WTC11 (cell line): ENCODE measurements at regions not wholly inside any gene's neighbourhood (a gene's known extent, or its start where the extent isn't known, plus 50 kb on each side); places are given as distances from the start of the nearest gene placed in this dataset.

ENCODE experiments used
- ATAC-seq: fragments of 200-7000 bp; cut with Tn5 transposase; 2 replicates; pipeline ENCODE4 v1.10.0; 2021; ENCODE audit warnings: mild to moderate bottlenecking, moderate library complexity
- CTCF ChIA-PET: fragments of 300-600 bp; sonication (Branson Sonifier 250); formaldehyde crosslinking; loops from one replicate; lab custom pipeline; 2021; ENCODE audit warnings: antibody characterized with exemption; lab: Charles Lee
- POLR2A ChIA-PET: fragments of 350-600 bp; sonication (Branson Sonifier 250); formaldehyde crosslinking; loops from one replicate; lab custom pipeline; 2021; ENCODE audit warnings: antibody characterized with exemption; lab: Charles Lee
- DNase-seq: peaks from one replicate; pipeline ENCODE4 v3.0.0; 2021; ENCODE audit warnings: low spot score
- H3K27ac Mint-ChIP-seq: 2 replicates; pipeline ENCODE4 v1.8.0; 2021; ENCODE audit warnings: mixed read lengths
- H3K27me3 Mint-ChIP-seq: 2 replicates; pipeline ENCODE4 v1.8.0; 2021; ENCODE audit warnings: low read depth, mild to moderate bottlenecking, moderate library complexity, mixed read lengths
- H3K36me3 Mint-ChIP-seq: 2 replicates; pipeline ENCODE4 v1.8.0; 2021; ENCODE audit warnings: mixed read lengths
- H3K4me1 Mint-ChIP-seq: 2 replicates; pipeline ENCODE4 v1.8.0; 2022; ENCODE audit warnings: mixed read lengths
- H3K4me3 Mint-ChIP-seq: 2 replicates; pipeline ENCODE4 v1.8.0; 2021; ENCODE audit warnings: mild to moderate bottlenecking, moderate library complexity, mixed read lengths
- H3K9me3 Mint-ChIP-seq: 2 replicates; pipeline ENCODE4 v1.8.0; 2021; ENCODE audit warnings: mixed read lengths
- ETV6 ChIP-seq: sonication (generic); formaldehyde crosslinking; IDR thresholded peaks from 2 replicates; pipeline ENCODE4 v1.8.1; 2022; ENCODE audit warnings: mild to moderate bottlenecking, missing genetic modification reagents
- FOXJ3 ChIP-seq: sonication (generic); formaldehyde crosslinking; IDR thresholded peaks from 2 replicates; pipeline ENCODE4 v1.9.0; 2021; ENCODE audit warnings: missing genetic modification reagents, mild to moderate bottlenecking, borderline replicate concordance
- GTF2I ChIP-seq: fragments of 250-450 bp; sonication (Bioruptor Pico); conservative IDR thresholded peaks from 2 replicates; pipeline ENCODE4 v1.4.0; 2021; ENCODE audit warnings: mild to moderate bottlenecking
- NFYB ChIP-seq: sonication (generic); formaldehyde crosslinking; conservative IDR thresholded peaks from 2 replicates; pipeline ENCODE4 v1.8.0; 2022; ENCODE audit warnings: low read depth, missing genetic modification reagents
- NR2C2 ChIP-seq: sonication (generic); formaldehyde crosslinking; IDR thresholded peaks from 2 replicates; pipeline ENCODE4 v1.8.0; 2022; ENCODE audit warnings: mild to moderate bottlenecking, missing genetic modification reagents
- NR3C1 ChIP-seq: sonication (generic); formaldehyde crosslinking; conservative IDR thresholded peaks from 2 replicates; pipeline ENCODE4 v1.8.1; 2023; ENCODE audit warnings: low read depth, mild to moderate bottlenecking, missing genetic modification reagents
- SMAD3 ChIP-seq: sonication (generic); formaldehyde crosslinking; IDR thresholded peaks from 2 replicates; pipeline ENCODE4 v1.8.0; 2022; ENCODE audit warnings: missing genetic modification reagents, mild to moderate bottlenecking, borderline replicate concordance
- SOX15 ChIP-seq: fragments of 250-450 bp; sonication (Bioruptor Pico); IDR thresholded peaks from 2 replicates; pipeline ENCODE4 v1.9.0; 2021; ENCODE audit warnings: mild to moderate bottlenecking
- TP53 ChIP-seq: sonication (generic); formaldehyde crosslinking; IDR thresholded peaks from 2 replicates; pipeline ENCODE4 v1.8.1; 2023; ENCODE audit warnings: mild to moderate bottlenecking, missing genetic modification reagents
- ZNF138 ChIP-seq: sonication (generic); formaldehyde crosslinking; conservative IDR thresholded peaks from 2 replicates; pipeline ENCODE4 v1.8.1; 2022; ENCODE audit warnings: mild to moderate bottlenecking, moderate library complexity, missing genetic modification reagents
- ZNF423 ChIP-seq: fragments of 250-450 bp; sonication (Bioruptor Pico); IDR thresholded peaks from 2 replicates; pipeline ENCODE4 v2.1.2; 2022; ENCODE audit warnings: mild to moderate bottlenecking, moderate library complexity
- ZNF671 ChIP-seq: fragments of 250-450 bp; sonication (Bioruptor Pico); IDR thresholded peaks from 2 replicates; pipeline ENCODE4 v1.8.0; 2021; ENCODE audit warnings: mild to moderate bottlenecking
- TF ChIP-seq, protein P1 (sequence below): fragments of 250-450 bp; sonication (Bioruptor Pico); IDR thresholded peaks from 2 replicates; pipeline ENCODE4 v1.9.0; 2021; ENCODE audit warnings: mild to moderate bottlenecking, borderline replicate concordance
- TF ChIP-seq, protein P2 (sequence below): sonication (generic); formaldehyde crosslinking; IDR thresholded peaks from 2 replicates; pipeline ENCODE4 v1.8.1; 2023; ENCODE audit warnings: mild to moderate bottlenecking, missing genetic modification reagents, moderate library complexity
- TF ChIP-seq, protein P3 (sequence below): fragments of 250-450 bp; sonication (Bioruptor Pico); IDR thresholded peaks from 2 replicates; pipeline ENCODE4 v1.9.0; 2021; ENCODE audit warnings: moderate library complexity, mild to moderate bottlenecking, inconsistent platforms, borderline replicate concordance
- TF ChIP-seq, protein P4 (sequence below): sonication (generic); formaldehyde crosslinking; IDR thresholded peaks from 2 replicates; pipeline ENCODE4 v1.8.0; 2023; ENCODE audit warnings: missing genetic modification reagents, mild to moderate bottlenecking, borderline replicate concordance
- TF ChIP-seq, protein P5 (sequence below): sonication (generic); formaldehyde crosslinking; IDR thresholded peaks from 2 replicates; pipeline ENCODE4 v1.8.0; 2022; ENCODE audit warnings: missing genetic modification reagents
- TF ChIP-seq, protein P6 (sequence below): sonication (generic); formaldehyde crosslinking; IDR thresholded peaks from 2 replicates; pipeline ENCODE4 v1.8.1; 2022; ENCODE audit warnings: mild to moderate bottlenecking, moderate library complexity, missing genetic modification reagents
- TF ChIP-seq, protein P7 (sequence below): sonication (generic); formaldehyde crosslinking; IDR thresholded peaks from 2 replicates; pipeline ENCODE4 v1.8.1; 2022; ENCODE audit warnings: mild to moderate bottlenecking, missing genetic modification reagents, moderate library complexity, borderline replicate concordance

DNA sequence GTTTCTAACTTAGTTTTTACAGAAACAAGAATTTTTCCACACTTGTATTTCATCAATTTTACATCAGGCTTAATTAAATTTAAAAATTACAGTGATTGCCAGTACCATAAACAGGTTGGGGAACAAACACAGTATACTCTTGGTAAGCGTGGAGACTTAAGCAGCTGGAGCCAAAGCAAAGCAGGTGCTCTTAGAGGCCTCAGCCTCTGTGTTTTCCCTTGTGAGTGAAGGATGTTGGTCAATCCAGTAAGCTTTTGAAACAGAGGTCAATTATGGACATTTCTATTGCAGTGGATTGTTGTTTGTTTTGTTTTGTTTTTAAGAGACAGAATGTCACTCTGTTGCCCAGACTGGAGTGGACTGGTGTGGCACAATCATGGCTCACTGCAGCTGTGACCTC lies 100.6 kb upstream of the CELF2 start:
- TF ChIP-seq NFYB (CRISPR knock-in tag) (no peak), GTF2I (CRISPR knock-in tag) (no peak), TP53 (CRISPR knock-in tag) (no peak), NR2C2 (no peak), ZNF423 (no peak), FOXJ3 (CRISPR knock-in tag) (no peak)
- TF ChIP-seq, protein P1, sequence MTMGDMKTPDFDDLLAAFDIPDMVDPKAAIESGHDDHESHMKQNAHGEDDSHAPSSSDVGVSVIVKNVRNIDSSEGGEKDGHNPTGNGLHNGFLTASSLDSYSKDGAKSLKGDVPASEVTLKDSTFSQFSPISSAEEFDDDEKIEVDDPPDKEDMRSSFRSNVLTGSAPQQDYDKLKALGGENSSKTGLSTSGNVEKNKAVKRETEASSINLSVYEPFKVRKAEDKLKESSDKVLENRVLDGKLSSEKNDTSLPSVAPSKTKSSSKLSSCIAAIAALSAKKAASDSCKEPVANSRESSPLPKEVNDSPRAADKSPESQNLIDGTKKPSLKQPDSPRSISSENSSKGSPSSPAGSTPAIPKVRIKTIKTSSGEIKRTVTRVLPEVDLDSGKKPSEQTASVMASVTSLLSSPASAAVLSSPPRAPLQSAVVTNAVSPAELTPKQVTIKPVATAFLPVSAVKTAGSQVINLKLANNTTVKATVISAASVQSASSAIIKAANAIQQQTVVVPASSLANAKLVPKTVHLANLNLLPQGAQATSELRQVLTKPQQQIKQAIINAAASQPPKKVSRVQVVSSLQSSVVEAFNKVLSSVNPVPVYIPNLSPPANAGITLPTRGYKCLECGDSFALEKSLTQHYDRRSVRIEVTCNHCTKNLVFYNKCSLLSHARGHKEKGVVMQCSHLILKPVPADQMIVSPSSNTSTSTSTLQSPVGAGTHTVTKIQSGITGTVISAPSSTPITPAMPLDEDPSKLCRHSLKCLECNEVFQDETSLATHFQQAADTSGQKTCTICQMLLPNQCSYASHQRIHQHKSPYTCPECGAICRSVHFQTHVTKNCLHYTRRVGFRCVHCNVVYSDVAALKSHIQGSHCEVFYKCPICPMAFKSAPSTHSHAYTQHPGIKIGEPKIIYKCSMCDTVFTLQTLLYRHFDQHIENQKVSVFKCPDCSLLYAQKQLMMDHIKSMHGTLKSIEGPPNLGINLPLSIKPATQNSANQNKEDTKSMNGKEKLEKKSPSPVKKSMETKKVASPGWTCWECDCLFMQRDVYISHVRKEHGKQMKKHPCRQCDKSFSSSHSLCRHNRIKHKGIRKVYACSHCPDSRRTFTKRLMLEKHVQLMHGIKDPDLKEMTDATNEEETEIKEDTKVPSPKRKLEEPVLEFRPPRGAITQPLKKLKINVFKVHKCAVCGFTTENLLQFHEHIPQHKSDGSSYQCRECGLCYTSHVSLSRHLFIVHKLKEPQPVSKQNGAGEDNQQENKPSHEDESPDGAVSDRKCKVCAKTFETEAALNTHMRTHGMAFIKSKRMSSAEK (CRISPR knock-in tag), result no peak
- TF ChIP-seq, protein P2, sequence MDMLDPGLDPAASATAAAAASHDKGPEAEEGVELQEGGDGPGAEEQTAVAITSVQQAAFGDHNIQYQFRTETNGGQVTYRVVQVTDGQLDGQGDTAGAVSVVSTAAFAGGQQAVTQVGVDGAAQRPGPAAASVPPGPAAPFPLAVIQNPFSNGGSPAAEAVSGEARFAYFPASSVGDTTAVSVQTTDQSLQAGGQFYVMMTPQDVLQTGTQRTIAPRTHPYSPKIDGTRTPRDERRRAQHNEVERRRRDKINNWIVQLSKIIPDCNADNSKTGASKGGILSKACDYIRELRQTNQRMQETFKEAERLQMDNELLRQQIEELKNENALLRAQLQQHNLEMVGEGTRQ (CRISPR knock-in tag), result no peak
- TF ChIP-seq, protein P3, sequence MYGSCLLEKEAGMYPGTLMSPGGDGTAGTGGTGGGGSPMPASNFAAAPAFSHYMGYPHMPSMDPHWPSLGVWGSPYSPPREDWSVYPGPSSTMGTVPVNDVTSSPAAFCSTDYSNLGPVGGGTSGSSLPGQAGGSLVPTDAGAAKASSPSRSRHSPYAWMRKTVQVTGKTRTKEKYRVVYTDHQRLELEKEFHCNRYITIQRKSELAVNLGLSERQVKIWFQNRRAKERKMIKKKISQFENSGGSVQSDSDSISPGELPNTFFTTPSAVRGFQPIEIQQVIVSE (CRISPR knock-in tag), result no peak
- no peaks in the 10 kb centered on the region for H3K36me3 Mint-ChIP-seq
- no peak overlapping the region for H3K27ac Mint-ChIP-seq
- no peaks in the 10 kb centered on the region; the same call in 1 of the 2 replicates for H3K27me3 Mint-ChIP-seq
- ChIA-PET POLR2A (no interaction called here), CTCF (no interaction called here)
- DNase-seq (no peak), ATAC-seq (no peak)
- H3K4me3 Mint-ChIP-seq, result no peak overlapping the region
- H3K9me3 Mint-ChIP-seq, result no peaks in the 10 kb centered on the region
- no peaks in the 10 kb centered on the region; the same call in 1 of the 2 replicates for H3K4me1 Mint-ChIP-seq

DNA sequence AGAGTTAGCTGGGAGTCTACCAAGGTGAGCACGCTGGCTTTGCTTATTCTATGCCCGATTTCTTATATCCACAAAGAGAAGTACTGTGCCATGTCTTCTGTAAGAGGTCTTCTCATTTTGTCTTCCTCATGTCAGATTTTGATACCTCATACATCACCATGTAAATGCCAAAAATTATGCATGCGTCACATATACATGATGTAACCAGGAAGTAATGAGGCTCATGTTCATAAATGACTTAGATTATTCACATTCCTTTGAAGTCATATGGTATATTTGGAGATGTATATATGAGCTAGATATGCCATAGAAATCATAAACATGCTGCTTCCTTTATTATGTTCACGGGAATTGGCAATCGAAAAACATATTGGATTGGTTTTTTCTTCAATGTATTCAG lies 97.7 kb upstream of the CELF2 start:
- ChIA-PET CTCF (no interaction called here), POLR2A (interaction anchor here (0.6 kb wide), 1 partner anchor 9 kb away, joined by 5 read pairs; no protein-coding TSS in a partner anchor)
- Mint-ChIP-seq H3K27ac (no peak overlapping the region), H3K36me3 (no peaks in the 10 kb centered on the region), H3K9me3 (peaks cover 4% of the 10 kb centered on the region; the same call in 1 of the 2 replicates), H3K27me3 (no peaks in the 10 kb centered on the region; the same call in 1 of the 2 replicates), H3K4me3 (no peak overlapping the region), H3K4me1 (no peaks in the 10 kb centered on the region)
- no peak for ATAC-seq
- DNase-seq, result no peak
- no peak for TF ChIP-seq SOX15
- TF ChIP-seq ZNF138, result no peak
- no peak for TF ChIP-seq SMAD3 (CRISPR knock-in tag)
- TF ChIP-seq, protein P4, sequence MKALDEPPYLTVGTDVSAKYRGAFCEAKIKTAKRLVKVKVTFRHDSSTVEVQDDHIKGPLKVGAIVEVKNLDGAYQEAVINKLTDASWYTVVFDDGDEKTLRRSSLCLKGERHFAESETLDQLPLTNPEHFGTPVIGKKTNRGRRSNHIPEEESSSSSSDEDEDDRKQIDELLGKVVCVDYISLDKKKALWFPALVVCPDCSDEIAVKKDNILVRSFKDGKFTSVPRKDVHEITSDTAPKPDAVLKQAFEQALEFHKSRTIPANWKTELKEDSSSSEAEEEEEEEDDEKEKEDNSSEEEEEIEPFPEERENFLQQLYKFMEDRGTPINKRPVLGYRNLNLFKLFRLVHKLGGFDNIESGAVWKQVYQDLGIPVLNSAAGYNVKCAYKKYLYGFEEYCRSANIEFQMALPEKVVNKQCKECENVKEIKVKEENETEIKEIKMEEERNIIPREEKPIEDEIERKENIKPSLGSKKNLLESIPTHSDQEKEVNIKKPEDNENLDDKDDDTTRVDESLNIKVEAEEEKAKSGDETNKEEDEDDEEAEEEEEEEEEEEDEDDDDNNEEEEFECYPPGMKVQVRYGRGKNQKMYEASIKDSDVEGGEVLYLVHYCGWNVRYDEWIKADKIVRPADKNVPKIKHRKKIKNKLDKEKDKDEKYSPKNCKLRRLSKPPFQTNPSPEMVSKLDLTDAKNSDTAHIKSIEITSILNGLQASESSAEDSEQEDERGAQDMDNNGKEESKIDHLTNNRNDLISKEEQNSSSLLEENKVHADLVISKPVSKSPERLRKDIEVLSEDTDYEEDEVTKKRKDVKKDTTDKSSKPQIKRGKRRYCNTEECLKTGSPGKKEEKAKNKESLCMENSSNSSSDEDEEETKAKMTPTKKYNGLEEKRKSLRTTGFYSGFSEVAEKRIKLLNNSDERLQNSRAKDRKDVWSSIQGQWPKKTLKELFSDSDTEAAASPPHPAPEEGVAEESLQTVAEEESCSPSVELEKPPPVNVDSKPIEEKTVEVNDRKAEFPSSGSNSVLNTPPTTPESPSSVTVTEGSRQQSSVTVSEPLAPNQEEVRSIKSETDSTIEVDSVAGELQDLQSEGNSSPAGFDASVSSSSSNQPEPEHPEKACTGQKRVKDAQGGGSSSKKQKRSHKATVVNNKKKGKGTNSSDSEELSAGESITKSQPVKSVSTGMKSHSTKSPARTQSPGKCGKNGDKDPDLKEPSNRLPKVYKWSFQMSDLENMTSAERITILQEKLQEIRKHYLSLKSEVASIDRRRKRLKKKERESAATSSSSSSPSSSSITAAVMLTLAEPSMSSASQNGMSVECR, result no peak
- TF ChIP-seq, protein P5, sequence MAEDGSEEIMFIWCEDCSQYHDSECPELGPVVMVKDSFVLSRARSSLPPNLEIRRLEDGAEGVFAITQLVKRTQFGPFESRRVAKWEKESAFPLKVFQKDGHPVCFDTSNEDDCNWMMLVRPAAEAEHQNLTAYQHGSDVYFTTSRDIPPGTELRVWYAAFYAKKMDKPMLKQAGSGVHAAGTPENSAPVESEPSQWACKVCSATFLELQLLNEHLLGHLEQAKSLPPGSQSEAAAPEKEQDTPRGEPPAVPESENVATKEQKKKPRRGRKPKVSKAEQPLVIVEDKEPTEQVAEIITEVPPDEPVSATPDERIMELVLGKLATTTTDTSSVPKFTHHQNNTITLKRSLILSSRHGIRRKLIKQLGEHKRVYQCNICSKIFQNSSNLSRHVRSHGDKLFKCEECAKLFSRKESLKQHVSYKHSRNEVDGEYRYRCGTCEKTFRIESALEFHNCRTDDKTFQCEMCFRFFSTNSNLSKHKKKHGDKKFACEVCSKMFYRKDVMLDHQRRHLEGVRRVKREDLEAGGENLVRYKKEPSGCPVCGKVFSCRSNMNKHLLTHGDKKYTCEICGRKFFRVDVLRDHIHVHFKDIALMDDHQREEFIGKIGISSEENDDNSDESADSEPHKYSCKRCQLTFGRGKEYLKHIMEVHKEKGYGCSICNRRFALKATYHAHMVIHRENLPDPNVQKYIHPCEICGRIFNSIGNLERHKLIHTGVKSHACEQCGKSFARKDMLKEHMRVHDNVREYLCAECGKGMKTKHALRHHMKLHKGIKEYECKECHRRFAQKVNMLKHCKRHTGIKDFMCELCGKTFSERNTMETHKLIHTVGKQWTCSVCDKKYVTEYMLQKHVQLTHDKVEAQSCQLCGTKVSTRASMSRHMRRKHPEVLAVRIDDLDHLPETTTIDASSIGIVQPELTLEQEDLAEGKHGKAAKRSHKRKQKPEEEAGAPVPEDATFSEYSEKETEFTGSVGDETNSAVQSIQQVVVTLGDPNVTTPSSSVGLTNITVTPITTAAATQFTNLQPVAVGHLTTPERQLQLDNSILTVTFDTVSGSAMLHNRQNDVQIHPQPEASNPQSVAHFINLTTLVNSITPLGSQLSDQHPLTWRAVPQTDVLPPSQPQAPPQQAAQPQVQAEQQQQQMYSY (CRISPR knock-in tag), result no peak
- TF ChIP-seq, protein P6, sequence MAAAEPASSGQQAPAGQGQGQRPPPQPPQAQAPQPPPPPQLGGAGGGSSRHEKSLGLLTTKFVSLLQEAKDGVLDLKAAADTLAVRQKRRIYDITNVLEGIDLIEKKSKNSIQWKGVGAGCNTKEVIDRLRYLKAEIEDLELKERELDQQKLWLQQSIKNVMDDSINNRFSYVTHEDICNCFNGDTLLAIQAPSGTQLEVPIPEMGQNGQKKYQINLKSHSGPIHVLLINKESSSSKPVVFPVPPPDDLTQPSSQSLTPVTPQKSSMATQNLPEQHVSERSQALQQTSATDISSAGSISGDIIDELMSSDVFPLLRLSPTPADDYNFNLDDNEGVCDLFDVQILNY (CRISPR knock-in tag), result no peak
- TF ChIP-seq ZNF671 (CRISPR knock-in tag), result no peak
- no peak for TF ChIP-seq ETV6 (CRISPR knock-in tag)
- no peak for TF ChIP-seq NR3C1 (CRISPR knock-in tag)
- TF ChIP-seq, protein P7, sequence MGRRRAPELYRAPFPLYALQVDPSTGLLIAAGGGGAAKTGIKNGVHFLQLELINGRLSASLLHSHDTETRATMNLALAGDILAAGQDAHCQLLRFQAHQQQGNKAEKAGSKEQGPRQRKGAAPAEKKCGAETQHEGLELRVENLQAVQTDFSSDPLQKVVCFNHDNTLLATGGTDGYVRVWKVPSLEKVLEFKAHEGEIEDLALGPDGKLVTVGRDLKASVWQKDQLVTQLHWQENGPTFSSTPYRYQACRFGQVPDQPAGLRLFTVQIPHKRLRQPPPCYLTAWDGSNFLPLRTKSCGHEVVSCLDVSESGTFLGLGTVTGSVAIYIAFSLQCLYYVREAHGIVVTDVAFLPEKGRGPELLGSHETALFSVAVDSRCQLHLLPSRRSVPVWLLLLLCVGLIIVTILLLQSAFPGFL (CRISPR knock-in tag), result no peak
